Endothelial cell (in vitro differentiated cells): ENCODE measurements at regions not wholly inside any gene's neighbourhood (a gene's known extent, or its start where the extent isn't known, plus 50 kb on each side); places are given as distances from the start of the nearest gene placed in this dataset.

Source experiments
- DNase-seq: peaks from one replicate; pipeline ENCODE4 v3.0.0; 2021; ENCODE audit warnings: low spot score
- H3K27ac Mint-ChIP-seq: one replicate; pipeline ENCODE4 v1.8.0; 2021; ENCODE audit warnings: mixed read lengths, inconsistent platforms; ENCODE audit not compliant: unreplicated experiment
- H3K27me3 Mint-ChIP-seq: one replicate; pipeline ENCODE4 v1.8.0; 2021; ENCODE audit warnings: mild to moderate bottlenecking, moderate library complexity, mixed read lengths, inconsistent platforms; ENCODE audit not compliant: unreplicated experiment
- H3K36me3 Mint-ChIP-seq: one replicate; pipeline ENCODE4 v1.8.0; 2021; ENCODE audit warnings: mild to moderate bottlenecking, low read depth, mixed read lengths, inconsistent platforms; ENCODE audit not compliant: unreplicated experiment
- H3K4me1 Mint-ChIP-seq: one replicate; pipeline ENCODE4 v1.8.0; 2021; ENCODE audit warnings: mild to moderate bottlenecking, mixed read lengths, inconsistent platforms; ENCODE audit not compliant: unreplicated experiment
- H3K4me3 Mint-ChIP-seq: one replicate; pipeline ENCODE4 v1.8.0; 2021; ENCODE audit warnings: mild to moderate bottlenecking, mixed read lengths, inconsistent platforms; ENCODE audit not compliant: unreplicated experiment
- H3K9me3 Mint-ChIP-seq: one replicate; pipeline ENCODE4 v1.8.0; 2021; ENCODE audit warnings: mixed read lengths, inconsistent platforms; ENCODE audit not compliant: unreplicated experiment
- TF ChIP-seq, protein P1 (sequence below): fragments of 200-600 bp; sonication (generic); IDR thresholded peaks from one replicate; pipeline ENCODE4 v1.5.0; 2021; ENCODE audit warnings: antibody characterized with exemption; ENCODE audit not compliant: unreplicated experiment

DNA sequence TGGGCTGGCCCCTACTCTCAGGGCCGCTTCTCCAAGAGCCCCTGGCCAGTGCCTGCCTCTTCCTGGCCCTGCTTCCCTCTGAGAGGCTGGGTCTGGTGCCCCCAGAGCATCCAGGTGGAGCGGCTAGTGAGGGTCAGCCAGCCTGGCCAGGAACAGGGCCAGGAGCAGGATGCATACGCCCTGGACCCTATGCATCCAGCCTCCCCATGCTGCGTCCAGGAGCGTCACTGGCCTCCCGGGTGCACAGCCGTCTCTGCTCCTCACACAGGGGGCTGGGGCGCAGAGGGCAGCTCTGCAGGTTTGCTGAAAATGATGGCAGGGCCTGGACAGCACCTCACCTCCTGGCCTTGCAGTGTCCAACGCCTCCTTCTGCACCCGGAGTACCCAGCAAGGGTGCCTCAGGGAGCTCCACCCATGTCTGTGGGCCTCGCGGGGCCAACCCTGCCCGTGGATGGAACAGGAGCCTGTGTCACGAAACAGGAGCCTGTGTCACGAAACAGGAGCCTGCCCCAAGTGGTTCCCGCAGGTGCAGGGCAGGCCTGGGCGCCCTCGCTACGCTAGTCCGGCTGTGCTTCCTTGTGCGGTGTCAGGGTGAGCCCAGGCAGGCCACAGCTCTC is 246.2 kb upstream of the PPP2R2D start:
- DNase-seq = no peak
- TF ChIP-seq, protein P1, sequence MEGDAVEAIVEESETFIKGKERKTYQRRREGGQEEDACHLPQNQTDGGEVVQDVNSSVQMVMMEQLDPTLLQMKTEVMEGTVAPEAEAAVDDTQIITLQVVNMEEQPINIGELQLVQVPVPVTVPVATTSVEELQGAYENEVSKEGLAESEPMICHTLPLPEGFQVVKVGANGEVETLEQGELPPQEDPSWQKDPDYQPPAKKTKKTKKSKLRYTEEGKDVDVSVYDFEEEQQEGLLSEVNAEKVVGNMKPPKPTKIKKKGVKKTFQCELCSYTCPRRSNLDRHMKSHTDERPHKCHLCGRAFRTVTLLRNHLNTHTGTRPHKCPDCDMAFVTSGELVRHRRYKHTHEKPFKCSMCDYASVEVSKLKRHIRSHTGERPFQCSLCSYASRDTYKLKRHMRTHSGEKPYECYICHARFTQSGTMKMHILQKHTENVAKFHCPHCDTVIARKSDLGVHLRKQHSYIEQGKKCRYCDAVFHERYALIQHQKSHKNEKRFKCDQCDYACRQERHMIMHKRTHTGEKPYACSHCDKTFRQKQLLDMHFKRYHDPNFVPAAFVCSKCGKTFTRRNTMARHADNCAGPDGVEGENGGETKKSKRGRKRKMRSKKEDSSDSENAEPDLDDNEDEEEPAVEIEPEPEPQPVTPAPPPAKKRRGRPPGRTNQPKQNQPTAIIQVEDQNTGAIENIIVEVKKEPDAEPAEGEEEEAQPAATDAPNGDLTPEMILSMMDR = no peak
- Mint-ChIP-seq H3K9me3 (no peaks in the 10 kb centered on the region), H3K36me3 (no peaks in the 10 kb centered on the region), H3K4me1 (peaks cover 7% of the 10 kb centered on the region), H3K4me3 (no peak overlapping the region), H3K27ac (no peak overlapping the region), H3K27me3 (peaks cover 10% of the 10 kb centered on the region)

DNA sequence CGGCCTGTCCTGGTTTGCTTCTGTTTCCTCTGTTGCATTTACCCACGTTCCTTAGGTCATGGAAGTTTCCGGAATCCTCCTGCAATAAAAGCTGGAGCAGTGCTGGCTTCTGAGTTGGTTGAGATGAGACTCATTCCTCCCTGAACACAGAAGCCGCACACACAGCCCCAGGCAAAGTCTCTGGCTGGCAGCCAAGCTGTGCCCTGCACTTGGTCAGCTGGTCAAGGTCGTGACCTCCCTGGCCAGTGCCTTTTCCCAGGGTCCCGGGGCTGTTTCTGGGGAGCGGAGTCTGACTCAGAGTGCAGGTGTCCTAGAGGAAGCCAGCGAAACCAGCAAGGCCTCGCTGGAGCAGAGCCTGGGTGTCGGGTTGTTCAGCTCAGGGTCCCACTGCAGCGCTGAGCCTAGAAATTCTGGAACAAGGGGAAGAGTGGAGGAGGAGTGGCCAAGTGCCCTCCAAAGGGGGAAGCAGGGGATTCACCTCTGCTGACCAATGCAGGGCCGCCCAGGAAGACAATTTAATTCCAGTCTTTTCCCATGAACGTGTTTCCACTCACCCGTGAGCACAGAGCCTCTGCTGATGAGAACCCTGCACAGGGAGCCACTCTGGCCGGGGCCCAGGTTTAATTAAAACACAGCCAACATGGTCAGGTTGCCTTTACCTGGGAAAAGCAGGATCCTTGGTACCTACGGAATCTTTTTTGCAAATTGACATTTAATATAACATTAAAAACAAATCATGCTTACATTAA is 245.5 kb upstream of the PPP2R2D start:
- H3K9me3 Mint-ChIP-seq = no peaks in the 10 kb centered on the region
- H3K27me3 Mint-ChIP-seq = peaks cover 10% of the 10 kb centered on the region
- H3K4me1 Mint-ChIP-seq = peaks cover 8% of the 10 kb centered on the region
- H3K4me3 Mint-ChIP-seq = no peak overlapping the region
- H3K36me3 Mint-ChIP-seq = no peaks in the 10 kb centered on the region
- H3K27ac Mint-ChIP-seq = no peak overlapping the region
- DNase-seq = no peak
- TF ChIP-seq, protein P1 = no peak

DNA sequence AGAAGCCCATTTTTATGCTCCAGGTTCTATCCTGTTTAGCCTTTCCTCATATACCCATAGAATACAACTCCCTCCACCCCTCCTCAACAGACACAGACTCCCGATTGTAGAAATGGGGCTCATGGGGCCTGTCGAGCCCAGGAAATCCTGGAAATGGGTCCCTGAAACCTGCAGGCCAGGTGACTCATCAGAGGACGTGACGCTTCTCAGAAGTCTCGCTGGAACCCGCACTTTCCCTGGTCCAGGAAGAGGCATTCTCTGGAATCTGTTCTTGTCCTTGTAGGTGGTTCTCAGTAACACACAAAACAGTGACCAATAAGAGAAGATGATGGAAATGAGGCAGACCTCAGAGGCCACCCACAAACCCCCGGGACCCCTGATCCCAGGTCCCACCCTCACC is 244.8 kb upstream of the PPP2R2D start:
- no peak overlapping the region for H3K27ac Mint-ChIP-seq
- H3K27me3 Mint-ChIP-seq = peaks cover 11% of the 10 kb centered on the region
- no peaks in the 10 kb centered on the region for H3K9me3 Mint-ChIP-seq
- peaks cover 8% of the 10 kb centered on the region for H3K4me1 Mint-ChIP-seq
- no peaks in the 10 kb centered on the region for H3K36me3 Mint-ChIP-seq
- no peak overlapping the region for H3K4me3 Mint-ChIP-seq
- DNase-seq = no peak
- TF ChIP-seq, protein P1 = no peak

DNA sequence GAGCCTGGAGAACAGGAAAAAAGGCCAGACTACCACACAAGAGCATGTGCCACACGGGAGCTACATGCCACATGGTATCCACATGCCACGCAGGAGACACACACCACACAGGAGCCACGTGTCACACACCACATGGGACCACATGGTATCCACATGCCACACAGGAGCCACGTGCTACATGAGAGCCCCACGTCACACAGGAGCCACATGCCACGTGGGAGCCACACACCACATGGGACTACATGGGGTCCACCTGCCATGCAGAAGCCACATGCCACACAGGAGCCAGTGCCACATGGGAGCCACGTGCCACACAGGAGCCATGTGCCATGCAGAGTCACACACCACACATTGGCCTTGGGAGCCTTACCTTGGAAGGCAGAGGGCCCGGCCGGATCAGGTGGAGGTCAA is 244.4 kb upstream of the PPP2R2D start:
- Mint-ChIP-seq H3K36me3 (no peaks in the 10 kb centered on the region), H3K27me3 (peaks cover 11% of the 10 kb centered on the region), H3K27ac (no peak overlapping the region), H3K4me3 (no peak overlapping the region), H3K9me3 (no peaks in the 10 kb centered on the region), H3K4me1 (peaks cover 8% of the 10 kb centered on the region)
- TF ChIP-seq, protein P1 = no peak
- DNase-seq = no peak

DNA sequence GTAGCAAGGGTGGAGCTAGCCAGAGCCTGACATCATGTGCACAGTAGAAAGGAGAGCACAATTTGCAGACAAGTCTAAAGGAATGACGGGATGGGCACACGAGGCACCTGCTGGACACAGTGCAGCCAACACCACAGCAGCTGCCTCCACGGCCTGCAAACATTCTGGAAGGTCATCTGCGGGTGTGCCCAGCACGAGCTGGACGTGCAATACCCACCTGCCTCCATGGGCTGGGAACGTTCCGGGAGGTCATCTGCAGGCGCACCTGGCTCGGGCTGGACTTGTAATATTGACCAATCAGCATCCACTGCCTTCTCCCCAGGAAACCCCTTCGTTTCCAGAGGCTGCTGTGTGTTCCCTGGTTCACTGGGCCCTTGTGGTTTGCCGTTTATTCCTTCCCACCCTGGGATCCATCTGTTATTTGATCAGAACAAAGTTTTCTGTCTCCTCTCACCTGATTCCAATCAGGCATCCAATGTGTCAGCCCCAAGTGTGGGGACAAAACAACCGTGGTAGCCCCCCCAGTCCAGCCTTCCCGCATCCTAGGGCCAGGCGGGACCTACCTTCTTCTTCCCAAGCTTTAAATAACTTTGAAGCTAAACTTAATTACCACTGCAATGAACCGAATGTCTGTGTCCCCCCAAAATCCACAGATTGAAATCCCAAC is 243.4 kb upstream of the PPP2R2D start:
- TF ChIP-seq, protein P1 = no peak
- H3K27ac Mint-ChIP-seq = no peak overlapping the region

More for the DNA sequence above, 243.4 kb upstream of the PPP2R2D start:
- Mint-ChIP-seq H3K36me3 (no peaks in the 10 kb centered on the region), H3K4me3 (no peak overlapping the region), H3K9me3 (no peaks in the 10 kb centered on the region), H3K4me1 (peaks cover 8% of the 10 kb centered on the region), H3K27me3 (peaks cover 11% of the 10 kb centered on the region)
- DNase-seq = no peak
